ENCODE measurements at regions not wholly inside any gene's neighbourhood (a gene's known extent, or its start where the extent isn't known, plus 50 kb on each side); places are given as distances from the start of the nearest gene placed in this dataset.

DNA sequence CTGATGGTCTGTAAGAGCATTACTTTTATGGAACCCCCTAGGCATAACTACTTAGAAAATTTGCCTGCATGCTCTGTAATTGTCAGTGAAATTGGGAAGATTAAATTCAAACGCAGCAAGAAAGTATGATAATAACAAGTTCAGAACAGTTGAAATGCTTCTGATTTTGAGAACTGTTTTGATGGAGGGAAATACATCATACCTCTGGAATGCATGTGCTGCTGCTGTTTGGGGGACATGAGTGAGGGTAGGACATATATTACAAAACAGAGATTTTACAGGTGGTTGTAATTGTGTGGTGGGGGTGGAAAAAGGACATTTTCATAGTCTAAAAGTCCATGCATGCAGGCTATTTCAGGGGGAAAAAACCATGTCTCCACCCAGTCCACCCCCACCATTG lies 135.0 kb upstream of the DPH6 start:
- no peak for TF ChIP-seq POLR2A (IDR thresholded peaks at IDR 0.05; ENCODE audit: low read depth, low read length)
- no peak for TF ChIP-seq POLR2AphosphoS5 (IDR thresholded peaks at IDR 0.05; ENCODE audit: low read depth, low read length)
- TF ChIP-seq TAF1 (IDR thresholded peaks at IDR 0.05; ENCODE audit: borderline replicate concordance, low read depth, low read length), result no peak
- FAIRE-seq, result no peak
- no peak for DNase-seq (ENCODE audit: insufficient read length)

DNA sequence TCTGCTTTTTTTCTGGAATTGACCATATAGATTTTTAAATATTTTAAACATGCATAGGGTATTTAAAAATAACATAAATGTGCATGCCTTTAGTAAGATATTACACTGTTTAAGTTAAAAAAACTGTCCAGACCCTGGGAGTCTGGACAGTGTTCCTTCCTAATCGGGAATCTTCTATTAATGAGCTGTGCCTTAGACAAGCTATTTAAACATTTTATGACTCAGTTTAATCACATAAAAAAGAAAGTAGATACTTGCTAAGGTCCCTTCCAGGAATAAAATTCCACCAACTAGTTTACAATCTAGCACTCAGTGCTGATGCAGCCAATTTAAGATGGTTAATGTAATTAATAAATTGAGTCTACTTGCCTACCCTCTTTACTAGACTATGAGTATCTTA lies 140.4 kb upstream of the DPH6 start:
- DNase-seq (ENCODE audit: insufficient read length), result no peak
- FAIRE-seq, result no peak
- no peak for TF ChIP-seq TAF1 (IDR thresholded peaks at IDR 0.05; ENCODE audit: borderline replicate concordance, low read depth, low read length)
- no peak for TF ChIP-seq POLR2A (IDR thresholded peaks at IDR 0.05; ENCODE audit: low read depth, low read length)
- TF ChIP-seq POLR2AphosphoS5 (IDR thresholded peaks at IDR 0.05; ENCODE audit: low read depth, low read length), result no peak

DNA sequence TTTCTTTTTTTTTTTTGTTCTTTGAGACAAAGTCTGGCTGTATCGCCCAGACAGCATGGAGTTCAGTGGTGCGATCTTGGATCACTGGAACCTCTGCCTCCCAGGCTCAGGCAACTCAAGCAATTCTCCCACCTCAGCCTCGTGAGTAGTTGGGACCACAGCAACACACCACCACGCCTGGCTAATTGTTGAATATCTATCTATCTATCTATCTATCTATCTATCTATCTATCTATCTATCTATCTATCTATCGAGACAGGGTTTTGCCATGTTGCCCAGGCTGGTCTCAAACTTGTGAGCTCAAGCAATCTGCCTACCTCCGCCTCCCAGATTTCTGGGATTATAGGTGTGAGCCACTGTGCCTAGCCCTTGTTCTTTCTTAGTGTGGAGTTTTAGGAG lies 143.3 kb upstream of the DPH6 start:
- DNase-seq (ENCODE audit: insufficient read length) (no peak), FAIRE-seq (no peak)
- TF ChIP-seq POLR2A (IDR thresholded peaks at IDR 0.05; ENCODE audit: low read depth, low read length), result no peak

DNA sequence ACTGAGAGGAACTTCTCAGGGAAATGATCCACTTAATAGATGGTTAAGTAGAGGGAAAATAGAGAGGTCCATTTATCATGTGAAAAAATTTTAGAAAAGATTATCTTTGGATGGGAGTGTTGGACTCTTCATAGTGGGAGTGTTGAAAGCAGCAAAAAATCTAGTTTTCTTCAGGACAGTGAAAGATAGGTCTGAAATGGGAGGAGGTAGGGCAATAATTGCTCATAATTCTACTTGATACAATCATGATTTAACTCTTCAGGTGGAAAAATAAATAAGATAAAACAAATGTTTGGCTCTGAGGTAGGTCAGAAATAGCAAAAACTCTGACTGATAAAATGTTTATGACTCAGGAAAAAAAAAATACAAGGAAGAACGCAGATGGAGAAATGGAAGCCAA lies 144.1 kb upstream of the DPH6 start:
- DNase-seq (ENCODE audit: insufficient read length) (no peak), FAIRE-seq (no peak)
- TF ChIP-seq POLR2AphosphoS5 (IDR thresholded peaks at IDR 0.05; ENCODE audit: low read depth, low read length), result no peak
- TF ChIP-seq TAF1 (IDR thresholded peaks at IDR 0.05; ENCODE audit: borderline replicate concordance, low read depth, low read length), result no peak
- no peak for TF ChIP-seq POLR2A (IDR thresholded peaks at IDR 0.05; ENCODE audit: low read depth, low read length)

DNA sequence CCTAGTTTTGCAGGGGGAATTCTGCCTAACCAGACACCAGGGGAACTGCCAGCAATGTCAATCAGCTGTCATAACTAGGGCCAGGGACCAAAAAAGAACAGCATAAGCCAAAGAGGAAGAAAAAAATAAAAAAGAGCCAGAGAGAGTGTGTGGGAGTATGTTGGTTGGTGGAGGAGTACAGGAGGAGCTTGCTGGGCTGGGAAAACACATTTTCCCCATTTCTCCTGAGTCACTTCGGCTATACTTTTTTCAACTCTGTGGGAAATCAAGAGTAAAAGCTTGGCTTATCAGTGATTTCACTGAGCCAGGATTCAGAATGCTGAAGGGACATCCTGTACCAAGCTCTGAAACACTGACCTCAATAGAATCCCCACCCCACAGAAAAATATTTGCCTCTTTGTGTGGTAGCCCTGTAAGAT lies 144.7 kb upstream of the DPH6 start:
- no peak for DNase-seq (ENCODE audit: insufficient read length)
- no peak for FAIRE-seq
- TF ChIP-seq POLR2AphosphoS5 (IDR thresholded peaks at IDR 0.05; ENCODE audit: low read depth, low read length) (no peak), POLR2A (IDR thresholded peaks at IDR 0.05; ENCODE audit: low read depth, low read length) (no peak), TAF1 (IDR thresholded peaks at IDR 0.05; ENCODE audit: borderline replicate concordance, low read depth, low read length) (no peak)

DNA sequence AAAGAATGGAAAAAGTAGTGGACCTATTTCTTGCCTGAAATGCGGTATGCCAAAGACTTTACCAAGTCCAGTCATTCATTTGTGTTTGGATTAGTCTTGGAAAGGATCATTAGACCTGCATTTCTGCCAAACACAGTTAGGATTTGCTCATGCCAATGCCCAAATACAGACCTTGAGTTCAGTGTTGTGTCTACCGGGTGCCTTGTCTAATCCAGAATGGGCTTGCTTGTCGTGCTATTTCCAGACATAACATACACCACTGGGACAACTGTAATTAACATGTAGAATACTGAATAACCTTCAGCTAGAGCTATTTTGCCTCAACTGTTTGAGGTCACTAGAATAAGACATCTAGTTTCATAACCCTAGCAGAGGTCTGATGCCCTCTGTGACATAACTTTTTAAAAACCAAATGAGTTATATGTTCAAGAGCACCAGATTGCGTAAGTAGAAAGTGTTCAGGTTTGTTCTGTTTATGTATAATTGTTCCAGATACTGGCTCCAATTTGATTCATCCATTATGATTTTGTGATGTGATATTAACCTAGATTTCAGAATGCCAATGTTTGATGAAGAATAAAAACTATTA lies 145.3 kb upstream of the DPH6 start:
- no peak for FAIRE-seq
- no peak for TF ChIP-seq POLR2A (IDR thresholded peaks at IDR 0.05; ENCODE audit: low read depth, low read length)
- TF ChIP-seq POLR2AphosphoS5 (IDR thresholded peaks at IDR 0.05; ENCODE audit: low read depth, low read length), result no peak
- TF ChIP-seq TAF1 (IDR thresholded peaks at IDR 0.05; ENCODE audit: borderline replicate concordance, low read depth, low read length), result no peak
- no peak for DNase-seq (ENCODE audit: insufficient read length)

DNA sequence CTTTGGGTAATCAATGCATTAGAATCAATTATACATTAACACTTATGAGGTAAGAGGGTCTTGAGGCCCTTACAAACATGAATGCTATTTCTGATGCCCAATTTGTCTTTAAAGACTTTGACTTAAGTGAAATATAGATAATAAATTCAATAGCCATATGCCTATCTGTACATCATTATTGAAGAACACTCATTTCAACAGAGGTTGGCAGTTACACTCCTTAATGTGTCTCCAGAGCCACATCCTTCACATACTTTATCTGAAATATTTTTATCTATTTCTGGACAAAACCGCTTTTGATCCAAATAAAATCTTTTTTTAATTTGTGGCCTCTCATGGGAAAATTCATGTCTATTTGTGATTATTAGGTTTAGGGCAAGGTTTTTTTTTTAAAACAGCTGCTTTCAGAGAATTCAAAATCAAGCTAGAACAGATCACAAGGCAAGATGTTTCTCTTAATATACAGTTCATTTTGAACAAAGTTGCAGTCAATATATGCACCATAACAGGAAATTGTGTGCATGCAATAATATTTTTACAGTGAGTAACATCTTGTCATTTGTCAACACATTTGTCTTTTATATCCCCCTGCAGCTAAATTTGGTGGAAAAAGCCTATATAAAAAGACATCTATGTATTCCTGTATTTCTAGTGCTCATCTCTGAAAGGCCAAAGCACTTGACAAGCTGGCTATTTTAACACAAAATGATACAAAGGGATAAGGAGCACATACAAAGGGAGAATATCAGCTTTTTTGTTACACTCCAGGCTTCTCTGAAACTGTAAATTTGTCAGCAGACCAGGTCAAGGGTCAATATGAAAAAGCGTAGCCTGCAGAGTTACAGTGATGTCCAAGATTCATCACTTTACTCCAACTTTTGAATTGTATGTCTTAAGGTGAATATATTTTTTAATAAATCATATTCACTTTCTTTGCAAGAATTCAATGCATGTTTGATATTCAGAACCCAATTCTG lies 146.2 kb upstream of the DPH6 start:
- DNase-seq (ENCODE audit: insufficient read length) (no peak), FAIRE-seq (no peak)
- TF ChIP-seq POLR2A (IDR thresholded peaks at IDR 0.05; ENCODE audit: low read depth, low read length) (no peak), TAF1 (IDR thresholded peaks at IDR 0.05; ENCODE audit: borderline replicate concordance, low read depth, low read length) (no peak), POLR2AphosphoS5 (IDR thresholded peaks at IDR 0.05; ENCODE audit: low read depth, low read length) (no peak)

DNA sequence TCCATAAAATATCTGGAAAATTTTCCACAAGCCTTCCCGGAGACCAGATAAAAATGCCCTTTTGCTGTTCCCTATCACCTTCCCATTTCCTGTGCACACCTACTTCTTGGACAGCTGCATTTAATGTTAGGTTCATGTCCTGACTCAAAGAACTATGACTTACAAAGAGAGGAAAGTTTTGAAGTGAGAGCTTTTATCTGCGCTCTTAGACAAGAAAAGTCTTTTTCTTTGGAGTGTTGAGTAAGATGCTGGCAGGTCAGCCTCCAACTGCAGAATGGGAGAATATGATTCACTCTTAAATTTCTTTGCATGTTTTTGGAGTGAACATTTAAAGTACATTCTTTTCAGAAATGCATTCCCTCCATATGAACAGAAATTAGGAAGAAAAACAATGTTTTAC lies 147.3 kb upstream of the DPH6 start:
- no peak for DNase-seq (ENCODE audit: insufficient read length)
- TF ChIP-seq POLR2AphosphoS5 (IDR thresholded peaks at IDR 0.05; ENCODE audit: low read depth, low read length), result no peak
- TF ChIP-seq POLR2A (IDR thresholded peaks at IDR 0.05; ENCODE audit: low read depth, low read length), result no peak
- no peak for FAIRE-seq

DNA sequence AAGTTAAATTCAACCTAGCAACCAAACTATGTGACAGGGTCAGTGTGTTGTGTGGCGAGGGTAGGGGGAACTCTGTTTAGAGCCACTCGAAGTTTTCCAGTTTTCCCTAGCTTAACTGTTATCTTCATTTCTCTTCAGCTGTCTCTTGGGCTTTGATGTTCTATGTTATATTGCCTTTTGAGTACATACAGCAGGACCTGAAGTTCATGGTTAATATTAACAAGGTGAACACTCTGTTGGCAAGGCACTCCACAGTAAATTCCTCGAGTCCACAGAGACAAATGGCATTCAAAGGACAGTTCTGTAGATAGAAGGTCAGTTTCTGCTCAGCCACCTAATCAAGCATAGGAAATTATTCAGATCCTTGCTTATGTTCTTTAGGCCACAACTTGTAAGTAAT lies 147.9 kb upstream of the DPH6 start:
- no peak for DNase-seq (ENCODE audit: insufficient read length)
- no peak for TF ChIP-seq POLR2A (IDR thresholded peaks at IDR 0.05; ENCODE audit: low read depth, low read length)
- no peak for FAIRE-seq

DNA sequence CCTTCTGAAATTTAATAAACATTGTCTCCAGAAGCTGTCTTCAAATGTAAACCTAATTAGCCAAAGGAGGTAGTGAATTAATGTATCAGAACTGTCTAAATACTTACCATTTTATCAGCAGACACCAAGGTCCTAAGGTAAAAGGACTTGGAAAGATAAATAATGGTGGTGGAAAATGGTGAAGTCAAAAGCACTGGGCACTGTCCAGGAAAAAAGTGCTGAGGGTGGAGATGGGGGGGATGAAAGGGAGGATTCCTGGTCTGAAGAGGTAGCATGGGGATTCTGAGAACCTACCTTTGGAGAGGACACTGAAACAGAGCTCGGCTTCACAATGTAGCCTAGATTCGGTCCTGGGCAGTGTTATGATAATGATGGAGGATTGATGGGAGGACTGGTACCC lies 149.0 kb upstream of the DPH6 start:
- no peak for FAIRE-seq
- TF ChIP-seq TAF1 (IDR thresholded peaks at IDR 0.05; ENCODE audit: borderline replicate concordance, low read depth, low read length) (no peak), POLR2A (IDR thresholded peaks at IDR 0.05; ENCODE audit: low read depth, low read length) (no peak), POLR2AphosphoS5 (IDR thresholded peaks at IDR 0.05; ENCODE audit: low read depth, low read length) (no peak)

DNA sequence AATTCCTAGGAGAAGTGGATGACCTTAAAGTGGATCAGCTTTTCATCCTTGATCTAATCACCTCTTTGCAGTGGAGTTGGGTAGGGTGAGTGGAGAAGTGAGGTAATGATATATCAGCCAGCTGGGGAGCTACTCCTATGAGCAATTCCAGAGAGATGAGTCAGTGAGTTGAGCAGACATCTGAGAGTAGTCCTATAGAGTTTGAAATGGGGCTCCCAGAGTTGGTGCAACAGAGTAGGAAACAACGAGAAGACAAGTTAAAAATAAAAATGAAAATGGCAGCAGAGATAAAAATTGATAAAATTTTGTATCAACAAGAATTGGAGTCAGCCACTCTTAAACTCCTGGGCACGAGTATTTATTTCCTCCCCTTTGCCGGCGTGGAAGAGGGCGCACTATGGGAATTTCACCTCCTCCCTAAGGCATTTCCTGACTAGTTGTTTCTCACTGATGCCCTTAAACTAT lies 150.8 kb upstream of the DPH6 start:
- TF ChIP-seq POLR2AphosphoS5 (IDR thresholded peaks at IDR 0.05; ENCODE audit: low read depth, low read length), result no peak
- TF ChIP-seq TAF1 (IDR thresholded peaks at IDR 0.05; ENCODE audit: borderline replicate concordance, low read depth, low read length), result no peak
- no peak for TF ChIP-seq POLR2A (IDR thresholded peaks at IDR 0.05; ENCODE audit: low read depth, low read length)
- FAIRE-seq (no peak), DNase-seq (ENCODE audit: insufficient read length) (no peak)

More for the DNA sequence above, 149.0 kb upstream of the DPH6 start:
- no peak for DNase-seq (ENCODE audit: insufficient read length)
